NCI-H345 treated with DMSO at 0.1 percent for 48 hours (cell line): ENCODE measurements at regions not wholly inside any gene's neighbourhood (a gene's known extent, or its start where the extent isn't known, plus 50 kb on each side); places are given as distances from the start of the nearest gene placed in this dataset.
"Not testable (repeated sequence)": the region's sequence is repeated elsewhere in the genome, so short reads cannot be mapped to it uniquely, and the experiment has no call there.

Experiments used
- DNase-seq: peaks from one replicate; lab custom pipeline; 2025; ENCODE audit not compliant: unreplicated experiment; lab: John Stamatoyannopoulos, UW

DNA sequence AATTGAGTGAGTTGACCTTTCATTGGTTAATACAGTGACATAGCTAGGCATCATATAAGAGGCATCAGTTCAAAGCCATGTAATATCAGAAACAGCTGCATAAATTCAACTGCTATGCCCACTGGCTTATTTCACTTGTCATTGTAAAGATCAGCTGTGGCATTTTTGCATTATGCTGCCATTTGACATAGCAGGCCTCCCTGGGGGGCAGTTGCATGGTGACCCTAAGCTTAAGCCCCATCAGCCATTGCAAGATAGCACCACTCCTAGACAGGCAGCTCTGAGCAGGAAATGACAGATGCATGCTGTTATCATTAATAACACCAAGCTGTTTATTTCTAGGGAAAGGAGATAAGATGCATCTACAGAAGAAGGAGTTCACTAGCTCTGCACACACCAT, 233.4 kb upstream of the CNTNAP5 start:
- DNase-seq = no peak

GRCh38 chr2:123804126-123804525, 221.0 kb upstream of the CNTNAP5 start:
- not testable (repeated sequence) for DNase-seq

DNA sequence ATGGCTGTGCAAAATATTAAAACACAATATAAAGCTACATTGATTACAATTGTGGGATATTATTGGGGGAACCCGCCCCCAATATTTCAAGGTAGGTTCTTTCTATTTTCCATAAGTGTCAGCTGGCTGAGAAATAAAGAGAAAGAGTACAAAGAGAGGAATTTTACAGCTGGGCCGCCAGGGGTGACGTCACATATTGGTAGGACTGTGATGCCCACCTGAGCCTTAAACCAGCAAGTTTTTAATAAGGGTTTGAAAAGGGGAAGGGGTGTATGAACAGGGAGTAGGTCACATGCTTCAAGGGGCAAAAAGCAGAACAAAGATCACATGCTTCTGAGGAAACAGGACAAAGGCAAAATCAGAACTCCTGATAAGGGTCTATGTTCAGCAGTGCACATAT, 219.3 kb upstream of the CNTNAP5 start:
- DNase-seq = not testable (repeated sequence)

DNA sequence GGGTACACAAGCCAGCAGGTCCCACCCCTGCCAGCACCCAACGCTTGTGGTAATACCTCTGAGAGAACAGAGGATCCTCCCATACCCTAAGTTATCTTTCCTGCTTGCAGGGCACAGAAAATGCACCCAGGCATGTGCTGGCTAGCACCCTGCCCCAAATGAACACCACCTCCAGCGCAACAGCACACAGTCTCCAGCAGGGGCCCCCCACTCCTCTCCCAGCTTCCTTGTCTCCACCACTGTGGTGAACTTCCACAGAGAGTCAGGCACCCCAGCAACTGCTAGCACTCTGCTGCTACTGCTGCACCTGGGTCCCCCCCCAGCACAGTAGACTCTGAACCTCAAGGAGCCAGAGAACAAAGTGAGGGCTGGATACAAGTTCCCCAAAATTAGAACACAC, 216.8 kb upstream of the CNTNAP5 start:
- no peak for DNase-seq

- DNase-seq = no peak
These were observed 213.2 kb upstream of the CNTNAP5 start for GRCh38 chr2:123811846-123812245.

DNA sequence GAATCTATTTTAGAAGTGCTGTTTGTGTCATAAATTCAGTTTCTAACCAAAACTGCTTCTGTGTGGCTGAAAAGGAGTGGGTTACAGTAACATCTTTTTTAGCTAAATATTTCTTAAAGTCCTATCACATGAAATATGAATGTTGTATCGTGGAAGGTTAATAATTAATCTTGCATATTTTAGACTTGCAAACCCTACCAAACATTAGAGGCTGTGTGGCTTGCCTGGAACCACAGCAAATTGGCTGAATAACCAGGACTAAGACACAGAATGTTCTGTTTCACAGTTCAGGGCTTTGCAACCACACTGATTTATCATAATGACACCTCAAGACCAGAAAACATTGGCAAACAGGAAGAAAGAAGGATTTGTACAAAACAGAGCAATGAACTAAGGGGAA, 208.9 kb upstream of the CNTNAP5 start:
- DNase-seq = no peak

GRCh38 chr2:123816928-123817327, 208.2 kb upstream of the CNTNAP5 start:
- no peak for DNase-seq

DNA sequence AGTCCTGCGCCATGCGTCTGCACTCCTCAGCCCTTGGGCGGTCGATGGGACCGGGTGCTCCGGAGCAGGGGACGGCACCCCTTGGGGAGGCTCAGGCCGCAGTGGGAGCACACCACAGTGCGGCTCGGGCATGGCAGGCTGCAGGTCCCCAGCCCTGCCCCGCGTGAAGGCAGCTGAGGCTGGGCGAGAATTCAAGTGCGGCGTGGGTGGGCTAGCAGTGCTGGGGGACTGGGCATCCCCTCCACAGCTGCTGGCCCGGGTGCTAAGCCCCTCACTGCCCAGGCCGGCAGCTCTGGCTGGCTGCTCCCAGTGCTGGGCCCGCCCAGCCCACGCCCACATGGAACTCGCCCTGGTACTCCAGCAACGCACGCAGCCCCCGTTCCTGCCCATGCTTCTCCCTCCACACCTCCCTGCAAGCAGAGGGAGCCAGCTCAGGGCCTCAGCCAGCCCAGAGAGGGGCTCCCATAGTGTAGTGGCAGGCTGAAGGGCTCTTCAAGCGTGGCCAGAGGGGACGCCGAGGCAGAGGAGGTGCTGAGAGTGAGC, 198.3 kb upstream of the CNTNAP5 start:
- no peak for DNase-seq

DNA sequence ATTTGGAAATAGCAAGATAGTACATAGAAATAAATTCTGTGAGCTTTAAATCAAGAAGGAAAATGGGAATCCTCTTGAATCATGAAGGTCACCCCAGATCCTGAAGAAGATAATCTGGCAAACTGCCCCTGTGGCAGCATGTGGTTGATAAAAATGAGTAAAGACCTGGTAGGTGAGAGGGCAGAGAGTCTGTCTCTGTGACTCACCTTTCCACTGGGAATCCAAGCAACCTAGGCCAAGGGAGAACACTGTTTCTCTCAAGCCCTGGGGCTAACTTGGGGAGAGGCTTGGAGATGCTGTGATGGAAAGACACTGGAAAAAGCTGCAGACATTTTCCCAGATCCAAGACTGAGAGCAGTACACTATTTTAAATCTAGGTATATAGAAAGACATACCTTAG, 185.8 kb upstream of the CNTNAP5 start:
- no peak for DNase-seq

- no peak for DNase-seq
These were observed 185.1 kb upstream of the CNTNAP5 start for GRCh38 chr2:123840016-123840415.

DNA sequence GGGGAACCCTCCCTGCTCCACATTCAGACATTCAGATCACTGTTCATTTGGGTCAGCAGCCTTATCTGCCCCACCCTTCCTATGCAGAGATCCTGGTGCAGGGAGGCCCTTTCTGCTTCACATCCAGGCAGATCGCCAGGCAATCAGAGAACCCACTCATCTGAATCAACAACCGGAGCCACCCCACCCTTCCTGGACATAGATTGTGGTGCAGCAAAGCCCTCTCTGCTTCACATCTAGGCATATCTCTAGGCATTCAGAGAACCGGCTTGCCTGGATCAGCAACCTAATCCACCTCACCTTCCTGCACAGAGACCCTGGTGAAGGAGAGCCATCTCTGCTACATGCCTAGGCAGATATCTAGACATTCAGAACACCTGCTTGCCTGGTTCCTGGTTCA, 184.5 kb upstream of the CNTNAP5 start:
- no peak for DNase-seq

- DNase-seq = no peak
These were observed 173.8 kb upstream of the CNTNAP5 start for GRCh38 chr2:123851281-123851680.

DNA sequence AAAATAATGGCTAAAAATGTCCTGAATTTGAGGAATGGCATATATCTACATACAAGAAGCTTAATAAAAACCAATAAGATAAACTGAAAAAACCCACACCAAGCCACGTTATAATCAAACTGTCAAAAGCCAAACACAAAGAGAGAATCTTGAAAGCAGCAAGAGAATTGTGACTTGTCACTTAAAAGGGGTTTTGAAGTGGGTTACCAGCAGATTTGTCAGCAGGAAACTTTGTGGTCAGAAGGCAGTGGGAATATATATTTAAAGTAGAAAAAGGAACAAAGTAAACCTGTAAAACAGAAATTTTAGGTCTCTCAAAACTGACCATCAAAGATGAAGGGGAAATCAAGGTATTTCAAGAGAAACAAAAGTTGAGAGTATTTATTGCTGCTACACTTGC, 171.9 kb upstream of the CNTNAP5 start:
- no peak for DNase-seq

- not testable (repeated sequence) for DNase-seq
These were observed 166.1 kb upstream of the CNTNAP5 start for GRCh38 chr2:123859031-123859430.

DNA sequence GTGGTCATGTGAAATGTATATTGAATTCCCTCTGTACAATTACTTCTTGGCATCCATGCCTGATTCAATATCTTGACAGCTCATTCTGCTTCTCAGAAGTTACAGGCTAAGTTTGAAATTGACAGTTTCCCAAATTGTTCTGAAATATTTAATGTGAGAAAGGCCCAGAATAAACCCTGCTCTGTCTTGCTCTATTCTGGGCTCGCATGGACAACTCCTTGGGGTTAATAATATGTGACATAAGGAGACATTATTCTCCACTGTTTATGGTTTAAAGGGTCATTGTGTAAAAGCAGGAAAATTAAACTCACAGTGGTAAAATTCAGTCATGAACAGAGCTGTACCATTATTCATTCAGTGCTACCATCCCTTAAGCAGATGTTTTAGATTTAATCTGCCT, 160.7 kb upstream of the CNTNAP5 start:
- DNase-seq = no peak

DNA sequence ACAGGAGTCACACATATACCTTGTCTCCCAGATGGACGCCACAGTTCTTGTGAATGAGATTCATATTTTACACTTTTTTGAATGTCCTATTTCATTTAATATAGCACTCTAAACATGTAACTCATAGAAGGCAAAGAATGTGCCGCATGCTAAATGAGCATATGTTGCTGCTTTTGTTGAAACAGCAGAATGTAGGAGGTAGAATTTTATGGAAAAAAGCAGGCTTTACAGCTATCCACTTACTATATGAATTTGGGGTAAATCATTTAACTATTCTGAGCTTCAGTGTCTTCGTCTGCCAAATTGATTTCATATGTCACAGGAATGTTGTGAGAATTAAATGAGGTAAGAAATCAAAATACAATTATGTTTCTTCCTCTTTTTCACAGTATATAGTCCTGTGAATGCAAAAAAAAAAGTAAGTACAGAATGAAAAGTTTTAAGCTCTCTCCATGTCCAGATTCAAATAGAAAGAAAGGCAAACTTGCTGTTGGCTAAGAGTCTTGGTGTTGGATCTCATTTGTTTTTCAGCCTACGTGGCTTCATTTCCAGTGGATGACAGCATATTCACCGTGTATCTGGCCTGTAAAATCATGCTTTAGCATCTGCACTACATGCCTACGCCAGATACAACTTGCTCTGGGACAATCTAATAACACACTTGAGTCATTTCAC, 154.7 kb upstream of the CNTNAP5 start:
- DNase-seq = no peak

DNA sequence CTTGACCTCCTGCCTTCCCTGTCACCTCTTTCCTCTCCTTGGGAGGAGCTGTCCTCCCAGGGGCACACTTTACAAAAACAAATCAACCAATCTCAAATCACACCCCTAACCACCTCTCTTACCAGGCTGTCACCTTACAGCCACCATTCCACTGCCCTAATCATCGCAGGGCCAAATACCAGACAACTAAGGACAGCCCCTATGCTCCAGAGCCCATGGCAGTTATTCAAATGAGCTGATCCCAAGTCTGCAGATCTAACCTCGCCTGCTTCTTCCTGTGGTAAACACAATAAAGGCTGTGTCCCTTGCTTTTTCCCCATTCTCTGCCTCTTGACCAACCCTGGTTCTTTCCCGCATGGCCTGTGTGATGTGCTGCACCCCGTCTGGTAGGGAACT, 154.2 kb upstream of the CNTNAP5 start:
- DNase-seq = no peak

GRCh38 chr2:123890148-123890547, 134.9 kb upstream of the CNTNAP5 start:
- no peak for DNase-seq

GRCh38 chr2:123894167-123894566, 130.9 kb upstream of the CNTNAP5 start:
- no peak for DNase-seq

DNA sequence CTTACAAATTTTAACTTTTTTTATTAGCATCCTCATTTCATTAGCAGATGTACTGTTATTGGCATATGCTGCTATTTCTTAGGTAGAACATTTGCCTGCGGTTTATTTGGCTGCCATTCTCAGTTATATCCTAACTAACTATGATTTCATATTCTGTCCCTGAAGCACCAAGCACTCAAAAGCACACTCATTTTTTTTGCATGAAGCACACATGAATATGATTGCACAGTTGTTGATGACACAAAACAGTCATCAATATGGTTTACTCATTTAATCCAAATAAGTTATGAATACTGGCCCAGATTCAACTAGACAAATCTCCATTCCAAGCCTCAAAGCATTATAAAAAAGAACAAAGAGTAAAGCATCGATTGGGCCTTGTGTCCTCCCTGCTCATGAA, 129.4 kb upstream of the CNTNAP5 start:
- DNase-seq = no peak

DNA sequence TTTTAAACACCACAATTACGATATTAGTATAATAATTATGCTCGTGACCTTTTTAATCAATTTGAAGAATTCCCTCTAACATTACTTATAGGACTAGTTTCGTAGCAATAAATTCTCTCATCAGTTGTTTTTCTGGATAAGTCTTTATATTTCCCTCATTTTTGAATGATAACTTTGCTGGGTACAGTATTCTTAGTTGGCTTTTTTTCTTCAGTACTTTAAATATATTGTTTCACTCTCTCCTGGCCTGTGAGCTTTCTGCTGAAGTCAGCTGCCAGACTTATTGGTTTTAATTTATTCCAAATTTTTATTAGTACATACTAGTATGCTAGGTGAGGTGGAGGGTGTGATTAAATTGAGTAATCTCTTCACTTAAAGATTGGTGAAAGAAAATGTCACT, 123.8 kb upstream of the CNTNAP5 start:
- no peak for DNase-seq

- DNase-seq = no peak
These were observed 118.7 kb upstream of the CNTNAP5 start for GRCh38 chr2:123906361-123906760.

GRCh38 chr2:123908522-123908921, 116.6 kb upstream of the CNTNAP5 start:
- DNase-seq = no peak
